ENCODE measurements at regions not wholly inside any gene's neighbourhood (a gene's known extent, or its start where the extent isn't known, plus 50 kb on each side); places are given as distances from the start of the nearest gene placed in this dataset.
"Not testable (repeated sequence)": the region's sequence is repeated elsewhere in the genome, so short reads cannot be mapped to it uniquely, and the experiment has no call there.

GRCh38 chr14:25546826-25547225, 496.9 kb upstream of the STXBP6 start:
- DNase-seq = no peak

DNA sequence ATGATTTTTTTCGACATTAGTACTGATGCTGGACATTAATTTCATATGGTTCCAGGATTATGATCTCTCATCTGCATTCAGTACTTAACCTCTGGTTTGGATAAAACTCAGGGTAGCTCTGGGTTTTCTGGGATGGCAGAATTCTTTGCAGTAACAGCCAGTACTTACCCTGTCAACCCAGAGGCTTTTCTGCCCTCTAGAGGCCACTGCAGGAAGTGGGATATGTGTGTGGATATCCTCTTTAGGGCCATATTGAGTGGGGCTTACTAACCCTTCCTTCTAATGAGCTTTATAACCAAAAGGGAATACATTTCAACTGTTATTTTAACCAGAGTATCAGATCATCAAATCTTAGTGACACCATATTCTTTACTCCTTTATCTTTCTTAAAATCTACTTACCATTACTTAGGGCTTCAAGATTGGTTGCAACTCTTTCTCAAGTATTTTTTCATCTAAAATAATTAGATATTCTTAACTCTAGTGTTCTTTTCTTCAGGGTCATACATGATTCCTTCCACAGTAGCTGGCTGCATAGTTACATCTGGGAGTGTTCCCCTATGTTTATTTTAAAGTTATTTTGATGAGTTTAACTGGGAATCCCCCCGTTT, 488.0 kb upstream of the STXBP6 start:
- DNase-seq = peak; percentile 76

DNA sequence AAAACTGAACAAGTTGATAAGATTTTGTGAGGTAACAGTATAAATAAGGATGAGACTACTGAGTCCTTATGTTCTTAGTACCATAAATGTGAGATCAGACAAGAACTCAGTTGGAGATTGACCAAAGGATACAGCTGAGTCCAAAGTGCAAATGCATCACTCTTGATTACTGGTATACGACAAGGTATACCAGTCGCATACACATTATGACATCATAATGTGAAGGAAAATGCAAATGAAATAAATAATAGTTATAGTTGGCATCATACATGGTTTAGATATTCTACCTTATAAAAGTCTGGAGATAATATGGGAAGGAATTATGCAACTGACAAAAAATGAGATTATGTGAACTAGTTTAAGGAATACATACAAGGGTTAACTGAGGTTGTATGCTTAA, 476.3 kb upstream of the STXBP6 start:
- no peak for DNase-seq

GRCh38 chr14:25522926-25523325, 473.0 kb upstream of the STXBP6 start:
- DNase-seq = no peak

GRCh38 chr14:25522116-25522515, 472.2 kb upstream of the STXBP6 start:
- peak; percentile 61 for DNase-seq

GRCh38 chr14:25521616-25522015, 471.7 kb upstream of the STXBP6 start:
- peak; percentile 58 for DNase-seq

DNA sequence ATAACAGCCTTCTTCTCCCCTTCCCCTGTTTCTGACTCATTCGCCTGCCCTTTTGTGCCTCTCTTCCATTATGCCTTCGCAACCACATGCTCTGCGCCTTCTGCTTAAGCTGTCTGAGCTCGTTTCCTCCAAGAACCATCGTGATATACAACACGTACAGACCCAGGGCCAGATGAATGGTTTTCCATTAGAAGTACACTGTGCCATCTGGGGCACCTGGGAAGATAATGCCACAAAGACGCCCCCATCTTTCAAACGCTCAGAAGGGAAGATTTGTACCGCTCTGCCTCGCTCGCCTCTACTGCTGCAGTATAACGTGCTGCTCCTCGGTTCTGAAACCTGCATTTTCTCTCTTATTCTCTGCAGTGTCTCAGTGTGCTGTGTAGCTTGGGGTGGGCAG, 470.9 kb upstream of the STXBP6 start:
- no peak for DNase-seq

GRCh38 chr14:25518364-25518763, 468.4 kb upstream of the STXBP6 start:
- peak; percentile 74 for DNase-seq

DNA sequence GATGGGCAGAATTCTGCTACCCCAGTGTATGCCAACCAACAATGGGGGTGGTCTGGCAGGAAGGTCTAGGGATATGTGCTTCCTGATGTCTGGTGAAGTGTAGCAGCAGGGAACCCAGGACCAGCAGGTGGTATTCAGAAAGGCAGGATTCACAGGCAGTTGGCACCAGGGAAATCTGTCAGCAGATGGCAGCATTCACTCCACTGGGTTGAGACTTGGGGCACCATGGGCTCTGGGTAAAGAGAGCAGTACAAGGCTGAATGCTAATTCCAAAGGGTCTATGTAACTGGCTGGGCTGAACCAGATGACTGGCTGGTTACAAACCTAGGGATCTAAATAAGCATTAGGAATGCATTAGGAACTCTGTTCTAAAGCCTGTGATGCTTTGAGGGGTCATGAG, 466.9 kb upstream of the STXBP6 start:
- DNase-seq = peak; percentile 62

DNA sequence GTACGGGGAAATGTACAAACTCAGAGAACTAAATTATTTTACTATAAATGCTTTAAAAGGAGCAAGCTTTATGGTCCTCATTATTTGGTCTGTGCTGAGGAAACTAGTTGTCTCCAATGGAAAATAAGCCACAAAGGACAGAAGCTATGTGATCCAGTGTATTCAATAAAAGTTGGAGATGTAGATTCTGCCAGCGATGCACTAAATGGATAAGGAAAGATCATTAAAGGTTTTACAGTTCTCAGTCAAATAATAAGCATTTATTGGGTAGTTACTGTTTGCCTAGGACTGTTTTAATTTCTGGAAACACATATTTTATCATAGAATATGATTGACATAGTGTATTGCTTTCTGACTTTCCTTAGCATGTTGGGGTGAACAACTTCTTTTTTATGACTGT, 458.9 kb upstream of the STXBP6 start:
- no peak for DNase-seq

DNA sequence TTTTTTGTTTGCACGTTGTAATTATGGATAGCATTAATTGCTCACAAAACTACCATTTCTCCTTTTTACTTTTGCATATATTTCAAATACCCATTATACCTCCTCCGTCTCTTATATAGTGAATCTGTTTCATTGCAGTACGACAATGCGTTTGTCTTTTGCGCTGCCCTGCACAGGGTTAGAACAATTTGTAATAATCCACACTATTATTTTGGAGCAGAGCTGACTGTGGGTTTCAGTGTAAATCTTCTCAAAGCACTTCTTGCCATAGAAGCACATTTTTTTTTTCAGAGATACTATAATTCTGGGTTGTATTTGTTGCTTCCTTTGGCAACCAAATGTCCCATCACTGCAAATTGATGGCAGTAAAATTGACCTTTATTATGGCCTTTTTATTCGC, 451.8 kb upstream of the STXBP6 start:
- peak; percentile 20 for DNase-seq

DNA sequence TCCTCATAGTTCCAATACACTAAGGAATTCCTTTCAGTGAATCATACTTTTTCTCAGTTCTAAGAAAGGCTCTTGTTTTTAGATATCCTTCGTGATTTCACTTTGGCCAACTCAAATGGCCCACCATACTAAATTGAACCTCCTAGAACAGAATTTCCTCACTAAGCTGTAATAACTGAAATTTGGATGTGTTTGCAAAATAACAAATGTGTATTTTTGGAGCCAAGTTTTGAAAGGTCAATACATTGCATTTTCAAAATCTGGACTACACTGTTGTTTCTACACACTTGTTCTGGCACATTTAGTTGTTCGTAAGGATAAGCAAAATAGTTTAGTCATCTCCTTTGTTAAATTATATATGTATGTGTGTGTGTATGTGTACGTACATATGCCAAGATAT, 439.0 kb upstream of the STXBP6 start:
- no peak for DNase-seq

DNA sequence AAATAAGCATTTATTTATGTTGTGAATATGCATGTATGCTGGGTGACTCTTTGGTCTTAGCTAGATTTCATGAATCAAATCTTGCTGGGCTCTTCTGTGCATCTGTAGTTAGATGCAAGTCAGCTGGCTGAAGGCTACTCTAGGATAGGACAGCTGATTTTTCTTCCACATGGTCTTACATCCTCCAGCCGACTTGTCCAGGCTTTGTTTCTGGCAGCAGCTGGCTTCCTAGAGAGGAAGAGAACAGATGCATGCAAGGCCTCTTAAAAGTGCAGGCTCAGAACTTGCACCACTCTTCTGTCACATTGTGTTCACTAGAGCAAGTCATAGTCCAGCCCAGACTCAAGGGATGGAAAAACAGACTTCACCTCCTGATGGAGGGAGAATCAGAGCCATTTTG, 435.4 kb upstream of the STXBP6 start:
- DNase-seq = peak; percentile 63

DNA sequence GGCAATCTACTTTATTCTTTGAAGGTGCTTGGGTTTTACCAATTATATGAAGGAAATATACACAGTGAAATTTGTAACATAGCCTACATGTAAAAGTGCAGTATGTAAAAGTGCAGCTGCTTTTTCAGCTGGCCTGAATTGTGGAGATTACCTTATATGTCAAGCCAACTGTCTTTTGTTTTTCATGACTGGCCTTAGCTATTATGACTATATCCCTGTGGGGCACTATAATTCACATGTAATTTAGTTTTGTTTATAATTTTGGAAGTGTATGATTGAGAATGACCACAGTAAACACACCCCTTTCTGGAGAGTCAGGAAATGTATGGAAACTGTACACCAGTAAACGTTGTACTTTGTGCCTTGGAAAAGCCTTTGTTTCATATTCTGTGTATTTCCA, 435.0 kb upstream of the STXBP6 start:
- peak; percentile 71 for DNase-seq

- DNase-seq = peak; percentile 64
These were observed 434.3 kb upstream of the STXBP6 start for GRCh38 chr14:25484235-25484634.

GRCh38 chr14:25477316-25478098, 427.6 kb upstream of the STXBP6 start:
- no peak for DNase-seq

DNA sequence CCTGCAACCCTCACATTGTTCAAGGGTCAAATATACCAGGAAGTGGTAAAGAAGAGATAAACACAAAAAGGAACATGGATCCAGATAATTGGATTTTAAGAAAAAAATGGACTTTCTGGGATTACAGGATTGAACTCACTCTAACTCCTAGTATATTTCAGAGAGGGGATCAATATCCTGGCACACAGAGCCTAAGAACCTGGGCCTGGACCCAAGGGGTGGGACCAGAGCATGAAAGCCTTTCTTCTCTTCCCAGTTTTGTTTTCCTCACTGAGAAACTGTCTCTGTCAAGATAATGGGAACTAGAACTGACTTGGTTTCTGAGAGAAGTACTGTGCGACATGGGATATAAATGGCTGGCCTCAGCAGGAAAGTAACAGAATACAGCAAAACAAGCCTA, 422.8 kb upstream of the STXBP6 start:
- DNase-seq = no peak

GRCh38 chr14:25464772-25465171, 414.8 kb upstream of the STXBP6 start:
- DNase-seq = no peak

- DNase-seq = no peak
These were observed 414.1 kb upstream of the STXBP6 start for GRCh38 chr14:25464078-25464477.

DNA sequence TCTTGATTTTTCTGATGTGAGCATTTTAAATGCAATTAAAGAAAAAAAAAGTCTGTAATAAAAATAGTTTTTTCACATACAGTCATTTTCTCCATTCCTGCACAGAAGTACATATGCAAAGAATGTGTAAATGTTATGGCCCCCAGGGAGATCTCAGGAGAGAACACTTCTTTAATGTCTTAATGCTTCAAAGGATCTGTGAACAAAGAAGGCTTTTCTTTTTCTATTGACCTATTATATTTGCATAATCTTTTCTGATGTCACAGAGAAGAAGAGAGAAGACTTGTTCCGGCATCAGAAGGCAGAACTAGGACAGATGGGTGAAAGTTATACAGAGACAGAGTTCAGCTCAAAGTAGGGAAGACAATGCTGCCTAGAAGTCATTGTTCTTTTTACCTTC, 413.5 kb upstream of the STXBP6 start:
- DNase-seq = peak; percentile 3

DNA sequence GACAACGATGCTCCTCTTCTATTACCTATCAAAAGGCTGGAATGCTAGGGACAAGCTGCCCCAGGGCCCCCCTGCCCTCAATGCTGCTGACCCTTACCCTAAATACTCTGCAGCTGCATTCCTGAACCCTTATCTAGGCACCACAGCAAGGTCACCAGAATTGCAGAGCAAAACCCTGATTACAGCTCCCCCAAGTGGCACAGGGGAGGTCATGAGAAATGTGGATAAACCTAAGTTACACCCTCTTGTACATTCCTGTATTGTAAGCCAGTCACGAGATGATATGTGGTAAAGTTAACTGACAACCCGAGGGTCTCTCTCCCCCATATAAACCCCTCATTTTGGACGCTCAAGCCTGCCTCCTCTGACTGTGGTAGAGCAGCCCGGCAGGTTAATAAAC, 411.8 kb upstream of the STXBP6 start:
- DNase-seq = no peak

DNA sequence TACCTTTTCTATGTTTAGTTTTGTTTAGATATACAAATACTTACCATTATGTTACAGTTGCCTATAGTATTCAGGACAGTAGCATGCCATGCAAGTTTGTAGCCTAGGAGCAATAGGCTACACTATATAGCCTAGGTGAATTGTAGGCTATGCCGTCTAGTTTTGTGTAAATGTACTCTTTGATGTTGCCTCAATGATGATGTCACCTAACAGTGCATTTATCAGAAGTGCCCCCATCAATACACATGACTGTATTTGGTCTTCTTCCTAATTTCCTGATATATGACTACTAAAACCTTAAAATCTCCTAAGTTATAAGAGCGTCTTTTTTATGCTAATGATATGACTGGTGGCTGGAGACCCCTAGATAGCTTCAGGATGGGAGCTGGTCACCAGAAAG, 394.4 kb upstream of the STXBP6 start:
- no peak for DNase-seq

GRCh38 chr14:25440382-25440781, 390.4 kb upstream of the STXBP6 start:
- not testable (repeated sequence) for DNase-seq

- no peak for DNase-seq
These were observed 387.0 kb upstream of the STXBP6 start for GRCh38 chr14:25436906-25437305.
